Effector memory CD4-positive, alpha-beta T cell (primary cell): ENCODE measurements at regions not wholly inside any gene's neighbourhood (a gene's known extent, or its start where the extent isn't known, plus 50 kb on each side); places are given as distances from the start of the nearest gene placed in this dataset.
A peak's percentile ranks its signal among the peaks of the same experiment; 100 is the strongest.

Experiments used
- DNase-seq, 3 donors: peaks; one replicate each; pipeline ENCODE4 v3.0.0-alpha.2; 2020
- H3K27ac ChIP-seq: 2 replicates; pipeline ENCODE4 v1.7.0; 2013; ENCODE audit warnings: mild to moderate bottlenecking, low read length, moderate library complexity; ENCODE audit not compliant: insufficient read depth, poor library complexity, severe bottlenecking
- H3K27me3 ChIP-seq: replicated peaks from 2 replicates; pipeline ENCODE4 v1.7.0; 2013; ENCODE audit warnings: mild to moderate bottlenecking, low read length; ENCODE audit not compliant: insufficient read depth, control insufficient read depth, poor library complexity, severe bottlenecking
- H3K36me3 ChIP-seq: 2 replicates; pipeline ENCODE4 v1.7.0; 2013; ENCODE audit warnings: mild to moderate bottlenecking, low read length, moderate library complexity; ENCODE audit not compliant: control insufficient read depth, insufficient read depth
- H3K4me1 ChIP-seq: 2 replicates; pipeline ENCODE4 v1.7.0; 2013; ENCODE audit warnings: low read length, mild to moderate bottlenecking; ENCODE audit not compliant: control insufficient read depth, insufficient read depth, poor library complexity, severe bottlenecking
- H3K4me3 ChIP-seq: 2 replicates; pipeline ENCODE4 v1.7.0; 2013; ENCODE audit warnings: low read length, low read depth, mild to moderate bottlenecking; ENCODE audit not compliant: insufficient read depth, poor library complexity, severe bottlenecking
- H3K9me3 ChIP-seq: 2 replicates; pipeline ENCODE4 v1.7.0; 2013; ENCODE audit warnings: mild to moderate bottlenecking, low read length, moderate library complexity; ENCODE audit not compliant: control insufficient read depth

GRCh38 chr5:175789670-175790069 lies 81.7 kb upstream of the CPLX2 start:
- H3K36me3 ChIP-seq: no peaks in the 10 kb centered on the region
- no peak overlapping the region for H3K4me3 ChIP-seq
- H3K27ac ChIP-seq: no peak overlapping the region
- H3K4me1 ChIP-seq: no peaks in the 10 kb centered on the region
- H3K9me3 ChIP-seq: no peaks in the 10 kb centered on the region
- no peak for DNase-seq
- H3K27me3 ChIP-seq: no peaks in the 10 kb centered on the region

DNA sequence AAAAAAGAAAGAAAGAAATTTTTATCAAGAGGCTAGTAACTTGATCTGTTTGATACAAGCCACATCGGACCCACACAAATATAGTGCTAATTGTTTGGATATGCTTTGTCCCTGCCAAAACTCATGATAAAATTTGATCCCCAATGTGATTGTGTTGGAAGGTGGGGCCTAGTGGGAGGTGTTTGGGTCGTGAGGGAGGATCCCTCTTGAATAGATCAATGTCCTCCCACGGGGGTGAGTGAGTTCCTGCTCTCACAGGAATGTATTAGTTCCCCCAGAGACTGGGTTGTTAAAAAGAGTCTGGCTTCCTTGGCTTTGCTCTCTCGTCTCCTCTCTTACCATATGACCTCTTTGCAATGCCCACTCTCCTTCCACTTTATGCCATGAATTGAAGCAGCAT lies 80.6 kb upstream of the CPLX2 start:
- no peak overlapping the region for H3K4me3 ChIP-seq
- no peaks in the 10 kb centered on the region for H3K27me3 ChIP-seq
- no peaks in the 10 kb centered on the region for H3K36me3 ChIP-seq
- no peak overlapping the region for H3K27ac ChIP-seq
- H3K9me3 ChIP-seq: no peaks in the 10 kb centered on the region
- H3K4me1 ChIP-seq: no peaks in the 10 kb centered on the region
- no peak for DNase-seq

- Histone ChIP-seq H3K9me3 (no peaks in the 10 kb centered on the region), H3K4me3 (no peak overlapping the region), H3K27ac (no peak overlapping the region), H3K36me3 (no peaks in the 10 kb centered on the region), H3K27me3 (peaks cover 17% of the 10 kb centered on the region), H3K4me1 (peaks cover 11% of the 10 kb centered on the region)
- DNase-seq: no peak
Measured at GRCh38 chr5:175795959-175796358, 75.4 kb upstream of the CPLX2 start.

DNA sequence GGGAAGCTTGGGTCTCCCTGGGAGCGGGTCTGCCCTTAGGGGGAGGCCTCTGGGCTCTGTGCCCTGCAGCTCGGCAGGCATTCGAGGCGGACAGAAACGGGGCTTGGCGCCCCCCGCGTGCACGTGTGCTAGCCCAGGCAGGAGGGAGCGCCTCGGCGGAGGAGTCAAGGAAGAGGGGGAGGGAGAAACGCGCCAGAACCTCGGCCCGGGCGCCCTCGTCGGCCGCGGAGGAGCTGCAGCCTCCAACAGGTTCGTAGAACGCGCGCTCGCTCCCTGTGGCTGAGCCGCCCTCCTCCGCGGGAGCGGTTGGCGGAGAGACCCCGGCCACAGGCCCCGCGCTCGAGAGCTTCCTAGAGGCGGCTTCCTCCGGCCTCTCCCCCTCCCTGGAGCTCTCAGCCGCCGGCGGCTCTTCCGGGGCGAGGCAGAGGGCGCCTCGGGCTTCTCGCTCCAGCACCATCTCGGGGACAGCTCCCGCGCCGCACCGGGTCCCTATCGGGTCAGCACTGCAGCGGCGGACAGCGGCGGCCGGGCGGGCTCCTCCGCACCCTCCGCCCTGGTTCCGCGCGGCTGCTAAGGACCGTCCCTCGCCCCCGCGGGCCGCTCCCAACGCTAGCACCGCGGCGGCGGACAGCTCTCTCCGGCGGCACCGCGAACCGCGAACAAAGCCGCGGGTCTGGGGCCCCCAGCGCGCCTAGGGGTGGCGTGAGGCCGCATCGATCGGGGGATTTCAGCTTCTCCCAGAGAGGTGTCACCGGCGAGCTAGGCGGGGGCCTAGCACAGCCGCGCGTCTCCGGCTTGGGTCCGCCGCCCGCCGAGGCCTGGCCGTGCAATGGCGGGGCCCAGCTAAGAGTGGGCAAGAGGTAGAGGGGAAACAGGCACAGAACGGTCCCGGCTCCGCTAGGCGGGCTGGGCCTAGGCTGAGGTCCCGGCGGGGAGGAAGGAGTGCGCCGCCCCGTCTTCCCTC lies 74.6 kb upstream of the CPLX2 start:
- peak overlapping the region; percentile 15 for H3K4me3 ChIP-seq
- H3K27ac ChIP-seq: no peak overlapping the region
- H3K9me3 ChIP-seq: no peaks in the 10 kb centered on the region
- peaks cover 17% of the 10 kb centered on the region for H3K27me3 ChIP-seq
- peaks cover 11% of the 10 kb centered on the region for H3K4me1 ChIP-seq
- DNase-seq: peak; percentile 38 to 59 (median 54)
- H3K36me3 ChIP-seq: no peaks in the 10 kb centered on the region

- H3K4me3 ChIP-seq: peak overlapping the region; percentile 15
- no peaks in the 10 kb centered on the region for H3K36me3 ChIP-seq
- no peaks in the 10 kb centered on the region for H3K9me3 ChIP-seq
- H3K27ac ChIP-seq: no peak overlapping the region
- peaks cover 11% of the 10 kb centered on the region for H3K4me1 ChIP-seq
- DNase-seq: no peak
- H3K27me3 ChIP-seq: peaks cover 17% of the 10 kb centered on the region
Measured at GRCh38 chr5:175797521-175798038, 73.8 kb upstream of the CPLX2 start.

DNA sequence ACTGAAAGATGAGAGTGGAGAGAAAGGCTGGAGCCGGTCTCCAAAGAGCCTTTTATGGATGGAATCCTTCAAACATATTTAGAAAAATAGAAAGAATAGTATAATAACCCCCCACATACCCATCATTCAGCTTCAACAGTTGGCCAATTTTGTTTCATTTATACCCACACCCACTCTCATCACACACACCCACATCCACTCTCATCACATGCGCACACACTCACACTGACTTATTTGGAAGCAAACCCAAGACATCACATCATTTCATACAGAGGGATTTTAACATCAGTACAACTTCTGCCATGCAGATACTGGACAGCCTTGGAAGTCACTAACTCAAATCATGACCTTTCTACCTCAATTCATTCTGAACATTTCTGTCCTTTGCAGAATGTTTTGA lies 72.8 kb upstream of the CPLX2 start:
- Histone ChIP-seq H3K27me3 (peaks cover 17% of the 10 kb centered on the region), H3K27ac (no peak overlapping the region), H3K9me3 (no peaks in the 10 kb centered on the region), H3K36me3 (no peaks in the 10 kb centered on the region), H3K4me3 (no peak overlapping the region), H3K4me1 (peaks cover 11% of the 10 kb centered on the region)
- no peak for DNase-seq

GRCh38 chr5:175800656-175801081 lies 70.7 kb upstream of the CPLX2 start:
- Histone ChIP-seq H3K27ac (no peak overlapping the region), H3K9me3 (no peaks in the 10 kb centered on the region), H3K4me1 (peaks cover 11% of the 10 kb centered on the region), H3K4me3 (no peak overlapping the region), H3K36me3 (no peaks in the 10 kb centered on the region), H3K27me3 (peaks cover 17% of the 10 kb centered on the region)
- no peak for DNase-seq

DNA sequence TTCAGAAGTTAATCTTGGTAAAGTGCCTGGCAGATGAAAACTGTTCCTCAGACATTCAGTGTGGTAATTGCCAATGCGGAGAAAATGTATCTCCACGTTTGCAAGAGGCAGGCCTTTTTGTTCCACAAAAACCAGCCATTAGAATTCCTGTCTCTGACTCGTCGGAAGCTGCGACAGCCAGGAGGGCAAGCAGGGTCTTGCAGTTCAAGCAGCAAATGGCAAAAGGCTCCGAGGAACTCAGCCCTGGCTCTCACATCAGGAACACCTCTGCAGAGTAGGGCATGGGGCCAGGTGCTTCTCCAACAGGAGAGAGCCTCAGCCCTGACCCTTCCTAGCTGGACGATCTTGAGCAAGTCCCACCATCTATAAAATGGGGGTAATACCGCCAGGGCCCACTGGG lies 69.0 kb upstream of the CPLX2 start:
- no peak overlapping the region for H3K27ac ChIP-seq
- peaks cover 4% of the 10 kb centered on the region for H3K4me1 ChIP-seq
- no peaks in the 10 kb centered on the region for H3K9me3 ChIP-seq
- DNase-seq: no peak
- H3K36me3 ChIP-seq: no peaks in the 10 kb centered on the region
- H3K4me3 ChIP-seq: no peak overlapping the region
- H3K27me3 ChIP-seq: peaks cover 7% of the 10 kb centered on the region

DNA sequence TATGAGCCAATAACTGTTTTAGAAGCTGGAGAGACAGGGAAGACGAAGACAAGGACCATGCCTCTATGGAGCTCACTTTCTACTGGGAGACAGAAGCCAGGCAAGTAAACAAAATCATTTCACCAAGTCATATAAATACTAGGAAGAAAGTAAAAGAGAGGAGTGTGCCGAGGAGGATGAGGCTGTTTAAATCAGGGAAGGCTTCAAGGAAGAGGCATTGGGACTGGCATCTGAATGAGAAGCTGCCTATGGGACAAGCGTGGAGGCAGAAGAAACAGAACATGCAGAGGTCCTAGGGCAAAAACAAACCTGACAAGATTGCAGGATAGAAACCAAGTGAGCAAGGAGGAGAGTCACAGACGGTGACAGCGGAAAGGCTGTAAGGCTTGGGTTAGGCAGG lies 68.1 kb upstream of the CPLX2 start:
- H3K27me3 ChIP-seq: peaks cover 4% of the 10 kb centered on the region
- DNase-seq: no peak
- no peaks in the 10 kb centered on the region for H3K4me1 ChIP-seq

GRCh38 chr5:175803736-175804454 lies 67.5 kb upstream of the CPLX2 start:
- Histone ChIP-seq H3K27ac (no peak overlapping the region), H3K4me1 (no peaks in the 10 kb centered on the region), H3K4me3 (no peak overlapping the region), H3K27me3 (peaks cover 4% of the 10 kb centered on the region), H3K9me3 (no peaks in the 10 kb centered on the region), H3K36me3 (no peaks in the 10 kb centered on the region)
- no peak for DNase-seq

More for the DNA sequence above, 68.1 kb upstream of the CPLX2 start:
- no peaks in the 10 kb centered on the region for H3K36me3 ChIP-seq
- no peak overlapping the region for H3K4me3 ChIP-seq
- no peak overlapping the region for H3K27ac ChIP-seq
- H3K9me3 ChIP-seq: no peaks in the 10 kb centered on the region
